GM18498 (cell line): ENCODE measurements at regions not wholly inside any gene's neighbourhood (a gene's known extent, or its start where the extent isn't known, plus 50 kb on each side); places are given as distances from the start of the nearest gene placed in this dataset.

Experiments used
- ATAC-seq: cut with Tn5 transposase; IDR thresholded peaks from one replicate; pipeline ENCODE4 v1.9.1; 2021; ENCODE audit warnings: mild to moderate bottlenecking, moderate library complexity; ENCODE audit not compliant: unreplicated experiment

GRCh38 chr5:62001640-62002039 is 304.4 kb upstream of the KIF2A start:
- no peak for ATAC-seq

- no peak for ATAC-seq
Observed at GRCh38 chr5:62002436-62002835, 303.6 kb upstream of the KIF2A start.

- no peak for ATAC-seq
Observed at GRCh38 chr5:62005551-62005950, 300.5 kb upstream of the KIF2A start.

- ATAC-seq, result no peak
Observed at GRCh38 chr5:62007457-62007856, 298.5 kb upstream of the KIF2A start.

GRCh38 chr5:62011089-62011664 is 294.8 kb upstream of the KIF2A start:
- ATAC-seq, result no peak

GRCh38 chr5:62017092-62017491 is 288.9 kb upstream of the KIF2A start:
- ATAC-seq, result no peak

- ATAC-seq, result no peak
Observed at GRCh38 chr5:62029303-62029702, 276.7 kb upstream of the KIF2A start.

GRCh38 chr5:62030326-62030725 is 275.7 kb upstream of the KIF2A start:
- ATAC-seq, result no peak

GRCh38 chr5:62038024-62038423 is 268.0 kb upstream of the KIF2A start:
- no peak for ATAC-seq

- no peak for ATAC-seq
Observed at GRCh38 chr5:62041156-62041756, 264.8 kb upstream of the KIF2A start.

- ATAC-seq, result no peak
Observed at GRCh38 chr5:62042007-62042406, 264.0 kb upstream of the KIF2A start.

GRCh38 chr5:62043289-62044280 is 262.4 kb upstream of the KIF2A start:
- ATAC-seq, result no peak

GRCh38 chr5:62044989-62045388 is 261.0 kb upstream of the KIF2A start:
- ATAC-seq, result no peak

GRCh38 chr5:62046191-62046590 is 259.8 kb upstream of the KIF2A start:
- no peak for ATAC-seq

GRCh38 chr5:62051747-62052146 is 254.3 kb upstream of the KIF2A start:
- no peak for ATAC-seq

- no peak for ATAC-seq
Observed at GRCh38 chr5:62059960-62060359, 246.0 kb upstream of the KIF2A start.

- no peak for ATAC-seq
Observed at GRCh38 chr5:62065050-62065449, 241.0 kb upstream of the KIF2A start.

- ATAC-seq, result no peak
Observed at GRCh38 chr5:62066761-62067277, 239.2 kb upstream of the KIF2A start.

- ATAC-seq, result no peak
Observed at GRCh38 chr5:62068554-62068953, 237.5 kb upstream of the KIF2A start.

GRCh38 chr5:62077387-62077786 is 228.6 kb upstream of the KIF2A start:
- ATAC-seq, result no peak

- ATAC-seq, result no peak
Observed at GRCh38 chr5:62077823-62078550, 228.0 kb upstream of the KIF2A start.
